Tibial artery (tissue), 4 donors: ENCODE measurements at regions not wholly inside any gene's neighbourhood (a gene's known extent, or its start where the extent isn't known, plus 50 kb on each side); places are given as distances from the start of the nearest gene placed in this dataset.

Experiments
- DNase-seq, 2 donors: peaks; one replicate each; pipeline ENCODE4 v3.0.0-alpha.2; 2019
- H3K27ac ChIP-seq, 2 donors: fragments of 200-600 bp; sonication (generic) in 1 of 2; 1 replicate in 1 of 2; 2 replicates in 1 of 2; pipeline ENCODE4 v1.5.1; 2018 to 2019; ENCODE audit warnings: mild to moderate bottlenecking in 1 of 2
- H3K27me3 ChIP-seq, 2 donors: fragments of 200-600 bp; sonication (generic) in 1 of 2; one replicate each; pipeline versions ENCODE4 v1.5.1 to v1.6.0; 2016 to 2019
- H3K36me3 ChIP-seq, 3 donors: fragments of 200-600 bp; sonication (generic) in 2 of 3; one replicate each; pipeline ENCODE4 v1.5.1; 2016 to 2019; ENCODE audit warnings: mild to moderate bottlenecking in 2 of 3
- H3K4me1 ChIP-seq, 4 donors: fragments of 200-600 bp; sonication (generic) in 2 of 4; 1 replicate in 3 of 4; 2 replicates in 1 of 4; pipeline ENCODE4 v1.5.1; 2016 to 2019
- H3K4me3 ChIP-seq, 2 donors: fragments of 200-600 bp; sonication (generic) in 1 of 2; 1 replicate in 1 of 2; 2 replicates in 1 of 2; pipeline ENCODE4 v1.5.1; 2018 to 2019; ENCODE audit warnings: mild to moderate bottlenecking in 2 of 2
- H3K9me3 ChIP-seq, 3 donors: fragments of 200-600 bp; sonication (generic) in 1 of 3; one replicate each; pipeline ENCODE4 v1.5.1; 2016 to 2019
- intact Hi-C: fragments of 100-400 bp; cut with DNase I; formaldehyde crosslinking; loops from one replicate; pipeline ENCODE4 v1.15.0; 2023; ENCODE audit warnings: low total_unique reads
- TF ChIP-seq, protein P1 (sequence below), 2 experiments: fragments of 200-600 bp in 1 of 2; fragments of 450-650 bp in 1 of 2; IDR thresholded peaks; one replicate each; pipeline ENCODE4 v1.5.1; 2017 to 2019; ENCODE audit warnings: antibody characterized with exemption in 2 of 2, mild to moderate bottlenecking in 1 of 2, moderate library complexity in 1 of 2

GRCh38 chr6:140071601-140072062 is 697.2 kb upstream of the CITED2 start:
- peaks cover 0 to 41% (median 24%) of the 10 kb centered on the region in 4 donors for H3K4me1 ChIP-seq

DNA sequence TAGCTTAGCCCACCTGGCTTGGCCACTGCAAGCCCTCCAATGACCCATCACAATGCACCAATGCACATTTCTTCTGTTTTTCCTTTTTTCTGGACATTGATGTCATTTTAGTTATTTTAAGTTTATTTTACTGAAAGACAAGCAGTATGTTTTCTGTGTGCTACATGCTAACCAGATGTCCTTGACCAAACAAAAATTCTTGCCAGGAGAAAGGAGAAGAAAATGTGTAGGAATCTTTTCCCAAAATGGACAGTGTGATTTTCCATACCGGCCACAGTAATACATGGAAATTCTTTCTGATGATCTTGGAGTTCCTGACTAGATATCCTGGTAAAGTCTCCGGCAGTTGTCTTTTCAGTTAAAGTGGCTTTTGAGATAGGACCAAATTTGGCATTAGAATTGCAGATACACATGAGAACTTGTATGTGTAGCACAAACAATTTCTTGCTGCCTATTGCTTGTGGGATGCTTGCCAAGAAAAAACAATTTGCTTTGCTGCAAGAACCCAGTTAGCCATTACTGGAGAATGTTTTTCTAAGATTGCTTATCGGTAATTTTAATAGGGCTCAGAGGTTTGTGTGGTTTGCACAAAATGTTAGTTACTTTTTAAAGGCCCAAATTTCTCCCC is 696.5 kb upstream of the CITED2 start:
- H3K27ac ChIP-seq: peak overlapping the region; percentile 14 to 55
- peaks cover 0 to 41% (median 24%) of the 10 kb centered on the region in 4 donors for H3K4me1 ChIP-seq
- no peaks in the 10 kb centered on the region for H3K9me3 ChIP-seq
- intact Hi-C loops: no loop called here
- H3K4me3 ChIP-seq: no peak overlapping the region
- H3K36me3 ChIP-seq: no peaks in the 10 kb centered on the region
- no peaks in the 10 kb centered on the region for H3K27me3 ChIP-seq
- TF ChIP-seq, protein P1, sequence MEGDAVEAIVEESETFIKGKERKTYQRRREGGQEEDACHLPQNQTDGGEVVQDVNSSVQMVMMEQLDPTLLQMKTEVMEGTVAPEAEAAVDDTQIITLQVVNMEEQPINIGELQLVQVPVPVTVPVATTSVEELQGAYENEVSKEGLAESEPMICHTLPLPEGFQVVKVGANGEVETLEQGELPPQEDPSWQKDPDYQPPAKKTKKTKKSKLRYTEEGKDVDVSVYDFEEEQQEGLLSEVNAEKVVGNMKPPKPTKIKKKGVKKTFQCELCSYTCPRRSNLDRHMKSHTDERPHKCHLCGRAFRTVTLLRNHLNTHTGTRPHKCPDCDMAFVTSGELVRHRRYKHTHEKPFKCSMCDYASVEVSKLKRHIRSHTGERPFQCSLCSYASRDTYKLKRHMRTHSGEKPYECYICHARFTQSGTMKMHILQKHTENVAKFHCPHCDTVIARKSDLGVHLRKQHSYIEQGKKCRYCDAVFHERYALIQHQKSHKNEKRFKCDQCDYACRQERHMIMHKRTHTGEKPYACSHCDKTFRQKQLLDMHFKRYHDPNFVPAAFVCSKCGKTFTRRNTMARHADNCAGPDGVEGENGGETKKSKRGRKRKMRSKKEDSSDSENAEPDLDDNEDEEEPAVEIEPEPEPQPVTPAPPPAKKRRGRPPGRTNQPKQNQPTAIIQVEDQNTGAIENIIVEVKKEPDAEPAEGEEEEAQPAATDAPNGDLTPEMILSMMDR (IDR thresholded peaks at IDR 0.05): no peak
- DNase-seq: no peak

More at GRCh38 chr6:140071601-140072062, 697.2 kb upstream of the CITED2 start:
- no peaks in the 10 kb centered on the region for H3K36me3 ChIP-seq
- H3K27ac ChIP-seq: peak overlapping the region; percentile 14 to 55
- no peaks in the 10 kb centered on the region for H3K27me3 ChIP-seq
- DNase-seq: no peak
- intact Hi-C loops: no loop called here
- no peaks in the 10 kb centered on the region for H3K9me3 ChIP-seq
- H3K4me3 ChIP-seq: no peak overlapping the region
- TF ChIP-seq, protein P1 (IDR thresholded peaks at IDR 0.05): no peak

DNA sequence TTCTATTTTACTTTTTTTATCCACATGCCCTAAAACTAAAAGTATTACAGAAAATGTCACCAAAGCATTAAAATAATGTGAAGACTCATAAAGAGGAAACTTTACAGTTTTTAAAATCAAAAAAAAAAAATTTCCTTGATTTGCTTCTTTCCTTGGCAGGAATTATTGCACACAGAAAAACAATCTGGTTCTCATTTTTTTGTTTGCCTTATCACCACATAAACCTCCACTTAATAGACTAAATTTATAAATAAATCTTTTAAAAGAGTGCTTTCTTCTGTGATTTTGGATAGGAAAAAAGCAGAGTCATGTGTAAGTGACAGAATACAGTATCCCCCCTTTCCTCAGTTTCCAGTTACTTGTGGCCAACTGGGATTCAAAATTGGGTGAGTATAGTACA is 695.1 kb upstream of the CITED2 start:
- intact Hi-C loops: no loop called here

GRCh38 chr6:140068801-140069200 is 694.4 kb upstream of the CITED2 start:
- Histone ChIP-seq H3K27me3 (no peaks in the 10 kb centered on the region), H3K27ac (no peak overlapping the region), H3K9me3 (no peaks in the 10 kb centered on the region), H3K36me3 (no peaks in the 10 kb centered on the region), H3K4me3 (no peak overlapping the region), H3K4me1 (peaks cover 0 to 47% (median 24%) of the 10 kb centered on the region in 4 donors)
- DNase-seq: no peak
- TF ChIP-seq, protein P1 (IDR thresholded peaks at IDR 0.05): no peak
- intact Hi-C loops: no loop called here

More for the DNA sequence above, 695.1 kb upstream of the CITED2 start:
- TF ChIP-seq, protein P1 (IDR thresholded peaks at IDR 0.05): no peak
- H3K9me3 ChIP-seq: no peaks in the 10 kb centered on the region
- no peaks in the 10 kb centered on the region for H3K27me3 ChIP-seq
- no peak overlapping the region for H3K27ac ChIP-seq
- no peak for DNase-seq
- H3K36me3 ChIP-seq: no peaks in the 10 kb centered on the region
- peaks cover 0 to 42% (median 24%) of the 10 kb centered on the region in 4 donors for H3K4me1 ChIP-seq
- no peak overlapping the region for H3K4me3 ChIP-seq

GRCh38 chr6:140064366-140064765 is 689.9 kb upstream of the CITED2 start:
- Histone ChIP-seq H3K4me3 (no peak overlapping the region), H3K9me3 (no peaks in the 10 kb centered on the region), H3K27me3 (no peaks in the 10 kb centered on the region), H3K4me1 (peaks cover 0 to 36% (median 16%) of the 10 kb centered on the region in 4 donors), H3K27ac (peak overlapping the region in 1 of 2 donors; percentile 69), H3K36me3 (no peaks in the 10 kb centered on the region)
- DNase-seq: no peak
- intact Hi-C loops: no loop called here
- TF ChIP-seq, protein P1 (IDR thresholded peaks at IDR 0.05): no peak
